ENCODE measurements at regions not wholly inside any gene's neighbourhood (a gene's known extent, or its start where the extent isn't known, plus 50 kb on each side); places are given as distances from the start of the nearest gene placed in this dataset.

GRCh38 chr14:100674897-100675619, 51.6 kb upstream of the DLK1 start:
- no peak for DNase-seq (ENCODE audit: low spot score)
- Histone ChIP-seq H3K36me3 (ENCODE audit: low read depth) (no peaks in the 10 kb centered on the region), H3K27ac (ENCODE audit: poor library complexity, severe bottlenecking) (no peak overlapping the region), H3K9me3 (ENCODE audit: severe bottlenecking) (no peaks in the 10 kb centered on the region), H3K4me1 (ENCODE audit: insufficient read depth, poor library complexity, severe bottlenecking) (peaks cover 11% of the 10 kb centered on the region), H3K4me3 (ENCODE audit: severe bottlenecking) (no peak overlapping the region), H3K27me3 (ENCODE audit: insufficient read depth, poor library complexity, severe bottlenecking) (no peaks in the 10 kb centered on the region)
- no peak for ATAC-seq (ENCODE audit: low read depth)
- TF ChIP-seq CTCF (IDR thresholded peaks at IDR 0.05; ENCODE audit: poor library complexity, severe bottlenecking): no peak

- Histone ChIP-seq H3K36me3 (ENCODE audit: low read depth) (no peaks in the 10 kb centered on the region), H3K9me3 (ENCODE audit: severe bottlenecking) (no peaks in the 10 kb centered on the region), H3K27ac (ENCODE audit: poor library complexity, severe bottlenecking) (no peak overlapping the region), H3K27me3 (ENCODE audit: insufficient read depth, poor library complexity, severe bottlenecking) (no peaks in the 10 kb centered on the region), H3K4me3 (ENCODE audit: severe bottlenecking) (no peak overlapping the region), H3K4me1 (ENCODE audit: insufficient read depth, poor library complexity, severe bottlenecking) (peaks cover 11% of the 10 kb centered on the region)
- ATAC-seq (ENCODE audit: low read depth) (peak; percentile 22), DNase-seq (ENCODE audit: low spot score) (no peak)
- TF ChIP-seq CTCF (IDR thresholded peaks at IDR 0.05; ENCODE audit: poor library complexity, severe bottlenecking): no peak
Measured at GRCh38 chr14:100675699-100676684, 50.7 kb upstream of the DLK1 start.
